Loucy (cell line): ENCODE measurements at regions not wholly inside any gene's neighbourhood (a gene's known extent, or its start where the extent isn't known, plus 50 kb on each side); places are given as distances from the start of the nearest gene placed in this dataset.

ENCODE experiments used
- CTCF ChIP-seq: fragments of 200-600 bp; sonication (generic); conservative IDR thresholded peaks from 2 replicates; pipeline ENCODE4 v1.5.1; 2014; ENCODE audit warnings: mild to moderate bottlenecking, antibody characterized with exemption, low read length
- EZH2phosphoT487 ChIP-seq: fragments of 200-600 bp; IDR thresholded peaks from 2 replicates; pipeline ENCODE4 v1.6.1; 2018; ENCODE audit warnings: antibody characterized with exemption, mild to moderate bottlenecking, moderate library complexity, borderline replicate concordance

GRCh38 chr1:164928232-164928812 lies 369.3 kb downstream of the PBX1 start:
- TF ChIP-seq CTCF (no peak), EZH2phosphoT487 (no peak)
